Kidney glomerular epithelial cell (primary cell): ENCODE measurements at regions not wholly inside any gene's neighbourhood (a gene's known extent, or its start where the extent isn't known, plus 50 kb on each side); places are given as distances from the start of the nearest gene placed in this dataset.
A peak's percentile ranks its signal among the peaks of the same experiment; 100 is the strongest.
"Not testable (repeated sequence)": the region's sequence is repeated elsewhere in the genome, so short reads cannot be mapped to it uniquely, and the experiment has no call there.

Experiments
- DNase-seq: peaks from one replicate; lab custom pipeline; 2025; lab: John Stamatoyannopoulos, UW

DNA sequence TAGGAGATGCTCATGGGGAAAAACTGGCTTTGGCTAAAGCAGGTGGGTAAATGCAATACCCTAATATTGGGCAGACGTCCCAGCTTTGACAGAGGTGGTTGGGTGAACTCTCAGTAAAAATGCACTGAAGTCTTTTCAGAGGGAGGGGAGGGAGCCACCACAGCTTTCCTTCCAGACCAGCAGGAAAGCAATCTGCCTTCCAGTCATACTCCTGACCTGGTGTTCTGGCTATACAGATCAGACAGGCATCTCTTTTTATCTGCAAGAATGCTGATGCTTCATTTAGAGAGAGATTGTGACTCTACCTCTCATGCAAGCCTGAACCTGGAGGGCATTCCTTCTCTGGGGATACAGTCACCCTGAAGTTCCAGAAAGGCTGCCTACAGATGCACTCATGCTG, 52.6 kb upstream of the ICA1 start:
- DNase-seq: no peak

DNA sequence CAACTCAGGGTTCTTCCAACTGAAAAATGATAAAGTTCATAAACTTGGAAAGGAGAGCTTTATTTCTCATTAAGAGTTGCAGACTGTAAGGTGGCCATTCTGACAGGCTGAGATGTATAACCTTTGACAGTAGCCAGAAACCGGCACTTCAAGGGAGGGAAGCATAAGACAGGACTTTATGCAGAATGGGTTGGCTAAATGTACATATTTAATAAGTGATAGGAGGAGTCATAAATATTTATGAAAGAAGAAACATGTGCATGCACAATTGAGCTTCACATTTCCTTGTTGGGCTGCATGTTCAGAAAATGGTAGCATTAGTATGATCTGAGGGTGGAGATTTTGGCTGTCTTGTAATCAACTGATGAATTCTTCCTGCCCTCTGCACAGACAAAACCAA, 57.1 kb upstream of the ICA1 start:
- no peak for DNase-seq

DNA sequence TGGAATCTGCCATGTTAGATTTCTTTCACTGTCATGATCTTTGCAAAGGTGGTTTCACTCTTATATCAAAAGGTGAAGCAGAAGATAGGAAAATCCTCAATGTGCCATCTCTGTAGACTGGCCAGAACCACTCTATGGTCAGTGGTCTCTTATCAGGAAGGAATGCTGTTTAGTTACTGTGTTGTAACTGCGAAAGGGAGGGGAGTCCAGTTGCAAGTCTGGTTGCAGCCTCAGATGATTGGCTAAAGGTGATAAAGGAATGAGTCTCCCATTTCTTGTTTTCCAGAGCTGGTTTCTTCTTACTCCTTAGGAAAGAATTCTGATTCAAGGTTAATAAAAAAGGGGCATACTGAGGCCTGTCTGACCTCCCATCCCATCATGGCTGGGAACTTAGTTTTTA, 58.2 kb upstream of the ICA1 start:
- DNase-seq: no peak

DNA sequence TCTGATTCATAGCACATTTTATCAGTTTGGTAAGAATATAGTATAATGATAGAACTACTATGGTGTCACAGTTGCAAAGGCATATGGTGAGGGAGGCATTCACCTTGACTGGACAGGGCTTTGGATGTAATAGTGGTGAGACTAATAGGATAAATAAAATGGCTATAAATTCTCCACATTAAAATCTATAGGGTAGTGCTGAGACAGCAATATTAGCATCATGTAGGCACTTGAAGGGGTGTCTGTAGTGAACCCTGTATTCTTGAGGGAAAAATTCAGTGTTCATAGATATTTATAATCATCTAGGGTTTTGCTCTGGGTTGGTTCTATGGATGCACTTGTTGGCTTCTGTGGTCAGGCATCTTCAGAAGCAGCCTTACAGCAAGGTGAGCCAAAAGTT, 59.3 kb upstream of the ICA1 start:
- DNase-seq: no peak

DNA sequence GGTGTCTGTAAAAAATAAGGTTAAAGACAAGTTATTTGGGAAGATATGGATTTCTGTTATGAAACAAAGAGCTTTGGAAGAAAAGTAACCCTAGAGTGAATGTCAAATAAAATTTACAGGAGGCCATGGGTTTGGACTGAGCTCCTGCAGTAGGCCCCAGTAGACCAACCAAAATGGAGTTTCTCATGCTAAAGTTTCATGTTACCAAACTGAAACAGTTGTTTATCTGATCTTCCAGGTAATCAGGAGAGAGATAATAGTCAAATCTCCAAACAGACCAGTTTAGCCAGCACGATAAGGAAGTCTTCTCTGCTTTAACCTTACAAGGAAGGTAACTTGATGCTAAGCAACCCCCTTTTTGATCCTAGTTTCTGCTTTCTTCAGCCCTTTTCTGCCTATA, 60.7 kb upstream of the ICA1 start:
- no peak for DNase-seq

DNA sequence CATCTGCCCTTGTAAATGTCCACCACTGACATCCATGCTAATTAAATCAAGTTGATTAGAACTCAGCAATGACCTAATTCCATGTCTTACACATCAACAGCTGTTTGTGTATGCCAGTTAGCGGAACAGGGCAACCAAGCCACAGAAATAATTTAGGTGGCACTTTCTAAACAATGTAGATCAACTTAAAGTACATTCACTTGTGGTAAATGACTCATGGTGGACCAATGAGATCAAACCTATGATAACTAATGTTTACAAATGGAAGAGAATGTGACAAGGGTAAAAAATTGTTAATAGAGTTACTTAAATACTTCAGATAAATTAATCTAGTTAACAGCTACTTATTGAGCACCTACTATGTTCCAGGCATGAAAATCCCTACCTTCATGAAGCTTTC, 63.1 kb upstream of the ICA1 start:
- no peak for DNase-seq

DNA sequence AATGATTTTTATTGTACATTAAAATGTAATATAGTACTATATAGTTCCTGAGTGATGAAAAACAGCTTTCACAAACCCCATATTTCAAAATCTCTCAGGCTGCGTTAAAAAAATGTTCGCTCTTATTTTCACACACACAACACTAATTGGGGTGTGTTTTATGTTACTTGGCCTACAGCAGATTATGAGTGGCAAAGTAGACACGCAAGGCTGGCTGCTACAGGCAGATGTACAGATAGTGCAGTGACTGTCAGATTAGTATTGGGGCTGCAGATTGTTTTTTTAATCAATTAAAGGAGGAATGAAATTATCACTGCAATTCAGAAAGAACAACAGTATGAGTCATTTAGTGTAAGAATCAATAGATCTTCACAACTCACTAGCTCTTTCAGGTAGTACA, 65.2 kb upstream of the ICA1 start:
- no peak for DNase-seq

DNA sequence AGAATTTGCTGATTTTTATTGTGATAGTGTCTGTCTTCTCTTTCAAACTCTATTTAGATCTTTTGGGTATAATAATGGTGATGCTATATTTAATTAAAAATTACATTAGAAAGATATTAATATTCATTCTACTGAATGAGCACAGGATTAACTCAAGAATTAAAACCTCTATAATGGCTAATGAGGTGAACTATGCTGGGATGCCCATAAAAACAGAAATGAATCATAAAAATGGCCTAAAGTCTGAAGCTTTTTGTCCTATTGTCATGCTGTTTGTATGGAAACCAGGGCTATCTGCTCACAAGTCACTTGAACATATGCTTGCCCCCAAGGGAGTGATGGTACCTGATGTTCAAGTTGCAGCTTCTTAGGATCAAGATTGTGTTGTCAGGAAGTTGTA, 76.2 kb upstream of the ICA1 start:
- DNase-seq: no peak

DNA sequence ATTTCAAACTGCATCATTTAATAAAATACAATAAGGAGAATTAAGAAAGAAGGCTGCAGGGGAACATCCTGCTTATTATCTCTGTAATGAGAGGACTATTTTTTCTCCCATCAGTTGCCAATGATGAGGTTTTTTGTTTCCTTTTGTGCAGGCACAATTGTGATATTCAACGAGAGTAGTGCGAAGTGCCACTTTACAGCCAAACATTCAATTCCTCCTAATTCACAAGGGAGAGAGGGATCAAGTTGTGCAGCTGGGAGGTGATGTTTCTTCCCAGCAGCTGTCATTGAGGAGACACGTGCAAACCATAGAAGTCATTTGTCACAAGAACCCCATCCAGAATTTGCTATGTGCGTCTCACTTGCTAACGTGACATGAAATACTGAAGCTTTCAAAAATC, 81.6 kb upstream of the ICA1 start:
- DNase-seq: no peak

DNA sequence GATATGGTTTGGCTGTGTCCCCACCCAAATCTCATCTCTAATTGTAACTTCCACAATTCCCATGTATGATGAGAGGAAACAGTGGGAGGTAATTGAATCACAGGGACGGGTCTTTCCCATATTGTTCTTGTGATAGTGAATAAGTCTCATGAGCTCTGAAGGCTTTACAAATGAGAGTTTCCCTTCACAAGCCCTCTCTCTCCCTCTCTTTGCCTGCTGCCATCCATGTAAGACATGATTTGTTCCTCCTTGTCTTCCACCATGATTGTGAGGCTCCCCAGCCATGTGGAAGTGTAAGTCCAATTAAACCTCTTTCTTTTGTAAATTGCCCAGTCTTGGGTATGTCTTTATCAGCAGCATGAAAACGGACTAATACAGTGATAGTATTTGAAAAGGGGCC, 85.4 kb upstream of the ICA1 start:
- not testable (repeated sequence) for DNase-seq

DNA sequence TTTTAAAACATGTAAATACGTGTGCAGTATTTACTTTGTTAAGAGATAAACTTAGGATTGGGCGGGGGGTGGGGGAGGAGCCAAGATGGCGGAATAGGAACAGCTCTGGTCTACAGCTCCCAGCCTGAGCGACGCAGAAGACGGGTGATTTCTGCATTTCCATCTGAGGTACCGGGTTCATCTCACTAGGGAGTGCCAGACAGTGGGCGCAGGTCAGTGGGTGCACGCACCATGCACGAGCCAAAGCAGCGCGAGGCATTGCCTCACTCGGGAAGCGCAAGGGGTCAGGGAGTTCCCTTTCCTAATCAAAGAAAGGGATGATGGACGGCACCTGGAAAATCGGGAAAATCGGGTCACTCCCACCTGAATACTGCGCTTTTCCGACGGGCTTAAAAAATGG, 81.8 kb upstream of the NXPH1 start:
- not testable (repeated sequence) for DNase-seq

DNA sequence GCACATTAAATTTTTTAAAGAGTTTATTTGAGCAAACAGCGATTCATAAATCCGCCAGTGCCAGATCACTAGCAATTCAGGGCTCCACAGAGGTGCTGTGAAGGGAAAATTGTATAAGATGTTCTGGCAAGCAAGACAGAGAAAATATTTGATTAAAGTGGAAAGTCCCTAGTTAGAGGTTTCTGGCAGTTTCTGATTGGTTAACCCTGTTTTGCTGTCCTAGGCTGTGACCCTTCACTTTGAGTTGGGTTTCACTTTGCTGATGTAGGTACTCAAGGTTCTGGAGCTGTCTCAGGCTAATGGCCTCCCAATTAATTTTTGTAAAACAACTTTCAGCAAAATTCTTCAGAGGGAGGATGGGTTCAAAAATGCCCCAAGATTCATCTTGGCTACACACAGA, 79.4 kb upstream of the NXPH1 start:
- DNase-seq: no peak

DNA sequence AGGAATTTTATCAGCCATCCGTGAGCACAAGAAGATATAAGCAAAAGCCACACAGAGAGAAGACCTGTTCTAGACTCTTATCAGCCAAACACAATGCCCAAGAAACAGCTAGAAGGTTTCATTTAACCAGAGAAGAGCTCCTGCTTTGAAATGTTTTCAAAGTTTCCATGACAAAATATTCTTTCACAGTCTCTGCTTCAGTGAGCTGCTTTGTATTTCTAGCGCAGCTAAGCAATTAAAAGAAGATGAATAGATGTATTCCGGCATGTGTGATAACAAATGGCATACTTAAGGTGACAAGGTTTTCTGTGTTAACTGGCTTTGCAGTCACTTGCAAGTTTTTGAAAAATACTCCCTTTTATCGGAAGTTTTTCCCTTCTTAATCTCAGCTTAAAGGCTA, 78.9 kb upstream of the NXPH1 start:
- DNase-seq: peak; percentile 2

DNA sequence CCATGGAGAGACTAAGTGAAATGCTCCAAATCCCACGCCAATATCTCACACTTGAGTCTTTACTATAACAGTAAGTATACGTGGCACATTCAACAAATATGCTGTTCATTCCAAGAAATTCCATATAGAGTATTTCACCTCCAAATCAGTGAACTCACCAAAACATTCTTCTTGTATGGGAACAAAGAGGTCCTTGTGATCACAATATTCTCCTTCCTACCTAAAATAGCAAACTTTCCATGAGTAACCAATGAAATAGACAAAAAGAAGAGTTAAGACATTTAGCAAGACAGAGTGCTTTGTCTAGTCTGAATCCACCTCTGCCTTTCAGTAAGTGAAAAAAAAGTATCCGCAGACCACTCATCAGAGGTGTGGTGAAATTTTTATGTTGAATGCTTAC, 77.3 kb upstream of the NXPH1 start:
- DNase-seq: no peak

DNA sequence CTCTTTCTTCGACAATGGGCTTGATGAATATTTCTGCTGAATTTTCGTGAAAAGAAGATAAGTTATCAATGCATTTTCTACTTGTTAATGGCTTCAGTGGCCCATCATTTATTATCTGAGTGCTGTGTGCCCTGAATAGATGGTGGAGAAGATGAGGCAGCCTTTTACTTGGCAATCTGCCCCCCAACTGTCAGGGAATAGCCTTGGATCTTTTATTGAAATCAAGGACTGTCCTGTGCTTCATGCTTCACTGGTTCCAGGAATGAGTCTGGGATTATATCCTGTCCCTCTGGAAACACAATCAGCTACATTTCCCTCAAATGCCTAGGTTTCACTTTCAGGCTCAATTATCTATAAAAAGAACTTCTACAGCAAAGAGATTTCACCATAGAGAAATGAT, 75.9 kb upstream of the NXPH1 start:
- DNase-seq: no peak

DNA sequence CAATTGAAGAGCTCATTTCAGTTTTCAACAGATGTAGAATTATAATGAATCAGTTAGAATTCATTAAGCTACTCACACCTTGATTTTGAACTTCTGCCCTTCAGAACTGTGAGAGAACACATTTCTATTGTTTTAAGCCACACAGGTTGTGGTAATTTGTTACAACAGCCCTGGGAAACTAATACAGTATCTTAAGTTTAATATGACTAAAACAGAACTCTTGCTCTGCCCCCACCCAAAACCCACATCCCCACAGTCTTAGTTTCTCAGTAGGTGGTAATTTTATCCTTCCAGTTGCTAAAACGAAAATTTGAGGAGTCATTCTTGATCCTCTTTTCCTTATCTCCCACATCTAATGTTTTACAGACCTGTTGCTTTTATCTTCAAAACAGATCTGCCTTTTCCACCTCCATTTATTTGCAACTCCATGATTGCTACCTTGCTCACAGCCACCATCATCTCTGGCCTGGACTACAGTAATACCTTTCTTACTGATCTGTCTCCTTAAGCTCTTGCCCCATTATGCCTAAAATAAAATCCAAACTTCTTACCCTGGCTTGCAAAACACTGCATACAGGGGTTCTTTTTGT, 72.8 kb upstream of the NXPH1 start:
- no peak for DNase-seq

DNA sequence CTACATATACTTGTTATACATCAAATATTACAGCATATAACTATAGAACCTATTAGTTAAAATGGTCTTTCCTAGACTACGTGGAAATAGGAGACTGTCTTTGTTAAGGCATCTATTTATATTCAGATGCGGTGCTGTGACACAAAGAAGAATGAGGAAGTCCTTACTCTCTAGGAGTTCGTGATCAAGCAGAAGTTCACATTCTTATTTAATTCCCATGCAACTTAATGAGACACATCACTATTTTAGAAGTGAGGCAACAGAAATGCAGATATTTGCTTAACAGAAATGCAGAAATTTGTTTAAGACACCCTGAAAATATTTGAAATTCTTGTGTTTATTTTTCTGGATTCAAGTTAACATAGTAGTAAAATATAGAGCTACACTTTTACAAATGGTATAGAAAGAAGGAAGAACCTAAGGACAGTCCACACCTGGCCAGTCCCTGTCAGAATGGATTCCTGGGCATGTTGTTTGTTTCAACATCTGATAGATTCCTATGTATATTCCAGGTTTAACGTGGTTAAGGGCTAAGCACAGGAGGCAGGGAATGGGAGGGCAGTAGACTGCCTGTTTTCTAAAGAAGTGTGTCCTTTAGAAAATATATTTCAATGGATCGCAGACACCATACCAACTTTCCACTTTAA, 70.6 kb upstream of the NXPH1 start:
- DNase-seq: no peak

DNA sequence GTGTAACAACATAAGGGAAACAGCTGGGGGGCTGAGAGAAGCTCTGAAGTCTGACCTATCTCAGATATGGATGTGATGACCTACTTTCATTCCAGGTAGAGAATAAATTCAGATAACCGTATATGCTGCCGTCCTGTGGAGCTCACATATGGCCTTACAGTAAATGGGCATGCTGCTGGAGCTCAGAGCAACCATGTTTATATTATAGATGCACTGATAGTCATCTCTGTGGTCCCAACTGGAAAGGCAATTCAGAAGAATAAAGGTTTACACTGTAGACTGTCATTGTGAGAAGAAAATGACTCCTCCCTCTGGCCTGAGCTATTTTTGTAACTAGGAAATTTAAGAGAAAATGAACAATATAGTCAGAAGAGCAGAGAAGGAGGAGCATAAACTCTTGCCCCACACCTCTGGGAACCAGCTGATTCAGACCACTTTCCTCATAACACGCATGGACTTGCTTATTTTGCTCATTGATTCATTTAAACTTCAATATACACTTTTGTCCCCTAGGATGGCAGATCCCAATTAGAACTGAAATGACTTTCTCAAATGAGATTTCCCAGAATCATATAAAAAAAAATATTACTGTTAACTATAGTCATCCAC, 69.9 kb upstream of the NXPH1 start:
- DNase-seq: no peak

DNA sequence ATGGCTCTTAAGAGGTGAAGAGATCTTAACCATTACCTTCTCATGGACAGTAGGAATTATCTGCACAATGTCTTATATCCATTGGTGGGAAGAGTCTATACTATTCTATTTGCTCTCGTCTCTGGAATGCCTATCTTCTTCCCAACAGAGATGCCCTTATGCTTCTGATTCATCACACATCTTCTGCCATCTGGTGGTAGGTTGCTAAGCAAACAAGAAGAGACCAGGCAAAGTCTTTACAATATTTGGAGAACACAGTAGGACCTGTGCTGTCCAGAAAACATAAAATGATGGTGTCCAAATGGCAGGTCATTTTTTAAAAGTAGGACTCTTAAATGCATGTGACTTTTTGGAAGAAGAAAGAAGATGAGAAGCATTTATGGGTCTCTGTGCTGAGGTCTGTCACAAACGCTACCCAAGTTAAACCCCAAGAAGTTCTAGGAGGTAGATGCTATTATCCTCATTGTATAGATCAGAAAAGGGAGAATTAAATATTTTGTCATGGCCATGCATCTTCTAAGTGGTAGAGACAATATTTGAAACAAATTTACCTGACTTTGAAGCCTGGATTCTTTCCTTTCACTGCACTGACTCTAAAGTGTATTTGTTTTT, 67.8 kb upstream of the NXPH1 start:
- no peak for DNase-seq

DNA sequence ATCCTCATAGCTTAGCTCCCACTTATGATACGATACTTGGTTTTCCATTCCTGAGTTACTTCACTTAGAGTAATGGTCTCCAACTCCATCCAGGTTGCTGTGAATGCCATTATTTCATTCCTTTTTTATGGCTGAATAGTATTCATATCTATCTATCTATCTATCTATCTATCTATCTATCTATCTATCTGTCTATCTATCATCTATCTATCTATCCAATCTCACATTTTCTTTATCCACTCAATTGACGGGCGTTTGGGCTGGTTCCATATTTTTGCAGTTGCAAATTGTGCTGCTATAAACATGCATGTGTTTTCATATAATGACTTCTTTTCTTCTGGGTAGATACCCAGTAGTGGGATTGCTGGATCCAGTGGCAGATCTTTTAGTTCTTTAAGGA, 65.4 kb upstream of the NXPH1 start:
- DNase-seq: not testable (repeated sequence)

DNA sequence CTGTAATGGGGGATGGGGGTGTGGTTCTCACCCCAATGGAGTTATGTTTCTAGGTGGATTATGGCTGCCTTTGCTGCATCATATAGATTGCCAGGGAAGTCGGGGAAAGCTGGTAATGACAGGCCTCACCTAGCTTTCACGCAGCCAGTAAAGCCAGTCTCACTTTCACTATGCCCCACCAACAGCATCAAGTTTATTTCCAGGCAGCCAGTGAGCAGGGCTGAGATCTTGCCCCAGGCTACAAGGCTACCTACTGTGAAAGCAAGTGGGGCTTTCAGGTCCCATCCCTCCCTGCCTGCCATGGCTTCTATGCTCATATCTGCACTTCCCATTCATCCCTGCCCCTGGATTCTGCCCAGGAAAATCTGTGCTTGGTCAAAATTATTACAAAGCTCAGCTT, 61.7 kb upstream of the NXPH1 start:
- no peak for DNase-seq

DNA sequence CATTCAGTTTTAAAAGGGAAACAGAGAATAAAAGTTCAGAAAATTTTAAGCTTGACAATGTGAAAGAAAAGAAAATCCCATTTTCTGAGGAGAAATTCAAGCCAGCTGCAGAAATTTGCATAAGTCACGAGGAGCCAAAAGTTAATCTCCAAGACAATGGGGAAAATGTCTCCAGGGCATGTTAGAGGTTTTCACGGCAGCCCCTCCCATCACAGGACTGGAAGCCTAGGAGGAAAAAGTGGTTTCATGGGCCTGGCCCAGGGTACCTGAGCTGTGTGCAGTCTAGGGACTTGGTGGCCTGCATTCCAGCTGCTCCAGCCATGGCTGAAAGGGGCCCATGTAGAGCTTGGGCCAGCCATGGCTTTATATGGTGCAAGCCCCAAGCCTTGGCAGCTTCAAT, 59.6 kb upstream of the NXPH1 start:
- DNase-seq: no peak

DNA sequence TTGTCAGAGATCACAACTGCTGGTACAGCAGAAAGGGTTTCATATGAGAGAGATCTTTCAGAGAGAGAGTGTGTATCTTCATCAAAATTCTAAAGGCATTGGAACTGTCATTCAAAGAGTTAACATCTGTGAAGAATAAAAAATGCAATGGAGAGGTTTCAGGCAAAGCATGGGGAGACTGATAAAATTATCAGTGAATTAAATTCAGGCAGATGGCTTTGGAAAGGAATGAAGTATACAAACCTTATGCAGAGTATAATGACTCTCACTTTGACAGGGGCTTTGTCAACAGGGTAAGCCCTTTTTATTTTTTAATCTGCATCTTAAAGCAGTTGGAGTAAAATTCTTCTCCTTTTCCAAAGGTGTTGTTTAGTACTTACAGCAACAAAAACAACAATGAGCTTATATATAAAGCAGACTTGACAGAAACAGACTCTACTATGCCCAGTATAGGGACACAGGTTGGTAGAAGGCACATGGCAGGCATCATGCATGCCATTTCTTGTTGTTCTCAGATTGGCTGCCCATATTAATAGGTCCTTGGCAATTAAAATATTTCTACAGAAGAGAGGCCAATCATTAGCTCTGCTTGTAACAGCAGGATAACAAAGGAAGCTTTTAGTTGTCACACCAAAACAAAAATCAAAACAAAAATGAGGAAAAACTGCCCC, 54.9 kb upstream of the NXPH1 start:
- DNase-seq: no peak
